Activated CD4-positive, alpha-beta T cell treated with anti-CD3 and anti-CD28 coated beads, Interleukin-2, amount 10 ng/mL, durations not matched to agents 24 days and 14 days (primary cell): ENCODE measurements at regions not wholly inside any gene's neighbourhood (a gene's known extent, or its start where the extent isn't known, plus 50 kb on each side); places are given as distances from the start of the nearest gene placed in this dataset.
"Not testable (repeated sequence)": the region's sequence is repeated elsewhere in the genome, so short reads cannot be mapped to it uniquely, and the experiment has no call there.

Experiments
- DNase-seq: peaks from one replicate; pipeline ENCODE4 v3.0.0; 2022
- H3K27ac Mint-ChIP-seq: one replicate; pipeline ENCODE4 v1.8.0; 2022; ENCODE audit warnings: mild to moderate bottlenecking, mixed read lengths
- H3K27me3 Mint-ChIP-seq: one replicate; pipeline ENCODE4 v1.8.0; 2022; ENCODE audit warnings: mixed read lengths
- H3K36me3 Mint-ChIP-seq: one replicate; pipeline ENCODE4 v1.8.0; 2022; ENCODE audit warnings: low read depth, mild to moderate bottlenecking, mixed read lengths
- H3K4me1 Mint-ChIP-seq: one replicate; pipeline ENCODE4 v1.8.0; 2021; ENCODE audit warnings: mixed read lengths
- H3K4me3 Mint-ChIP-seq: one replicate; pipeline ENCODE4 v1.8.0; 2022; ENCODE audit warnings: mild to moderate bottlenecking, moderate library complexity, mixed read lengths
- H3K9me3 Mint-ChIP-seq: one replicate; pipeline ENCODE4 v1.8.0; 2021; ENCODE audit warnings: mixed read lengths
- intact Hi-C: fragments of 100-400 bp; cut with micrococcal nuclease; formaldehyde crosslinking; loops from one replicate; pipeline ENCODE4 v1.15.1; 2023

GRCh38 chr13:50509167-50509566 is 334.3 kb downstream of the DLEU7 start:
- H3K9me3 Mint-ChIP-seq: peaks cover 4% of the 10 kb centered on the region

GRCh38 chr13:50509771-50510441 is 333.6 kb downstream of the DLEU7 start:
- no peaks in the 10 kb centered on the region for H3K36me3 Mint-ChIP-seq
- H3K4me3 Mint-ChIP-seq: no peak overlapping the region
- no peak for DNase-seq
- H3K27ac Mint-ChIP-seq: no peak overlapping the region
- peaks cover 4% of the 10 kb centered on the region for H3K27me3 Mint-ChIP-seq
- H3K9me3 Mint-ChIP-seq: peaks cover 4% of the 10 kb centered on the region
- no peaks in the 10 kb centered on the region for H3K4me1 Mint-ChIP-seq
- intact Hi-C loops: no loop called here

More at GRCh38 chr13:50509167-50509566, 334.3 kb downstream of the DLEU7 start:
- H3K4me3 Mint-ChIP-seq: no peak overlapping the region
- no peak for DNase-seq
- no peak overlapping the region for H3K27ac Mint-ChIP-seq
- H3K36me3 Mint-ChIP-seq: no peaks in the 10 kb centered on the region
- intact Hi-C loops: no loop called here
- peaks cover 6% of the 10 kb centered on the region for H3K27me3 Mint-ChIP-seq
- H3K4me1 Mint-ChIP-seq: no peaks in the 10 kb centered on the region

DNA sequence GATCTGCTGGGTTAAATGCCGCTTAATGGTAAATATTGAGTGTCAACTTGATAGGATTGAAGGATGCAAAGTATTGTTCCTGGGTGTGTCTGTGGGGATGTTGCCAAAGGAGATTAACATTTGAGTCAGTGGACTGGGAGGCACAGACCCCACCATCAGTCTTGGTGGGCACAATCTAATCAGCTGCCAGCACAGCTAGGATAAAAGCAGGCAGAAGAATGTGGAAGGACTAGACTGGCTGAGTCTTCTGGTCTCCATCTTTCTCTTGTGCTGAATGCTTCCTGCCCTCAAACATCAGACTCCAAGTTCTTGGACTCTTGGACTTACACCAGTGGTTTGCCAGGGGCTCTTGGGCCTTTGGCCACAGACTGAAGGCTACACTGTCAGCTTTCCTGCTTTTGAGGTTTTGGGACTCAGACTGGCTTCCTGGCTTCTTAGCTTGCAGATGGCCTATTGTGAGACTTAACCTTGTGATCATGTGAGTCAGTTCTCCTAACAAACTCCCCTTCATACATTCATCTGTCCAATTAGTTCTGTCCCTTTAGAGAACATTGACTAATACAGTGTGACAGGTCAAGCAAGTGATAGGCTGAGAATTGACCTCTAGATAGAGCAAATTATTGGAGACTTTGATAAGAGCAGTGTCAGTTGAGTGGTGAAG is 332.5 kb downstream of the DLEU7 start:
- DNase-seq, H3K4me3 Mint-ChIP-seq, H3K9me3 Mint-ChIP-seq, H3K4me1 Mint-ChIP-seq, intact Hi-C loops, H3K27ac Mint-ChIP-seq, H3K36me3 Mint-ChIP-seq, H3K27me3 Mint-ChIP-seq: not testable (repeated sequence)

GRCh38 chr13:50511877-50512341 is 331.6 kb downstream of the DLEU7 start:
- no peak overlapping the region for H3K27ac Mint-ChIP-seq
- intact Hi-C loops: no loop called here
- no peaks in the 10 kb centered on the region for H3K36me3 Mint-ChIP-seq
- no peak for DNase-seq
- H3K4me3 Mint-ChIP-seq: no peak overlapping the region
- H3K4me1 Mint-ChIP-seq: no peaks in the 10 kb centered on the region
- H3K27me3 Mint-ChIP-seq: peaks cover 2% of the 10 kb centered on the region
- peaks cover 4% of the 10 kb centered on the region for H3K9me3 Mint-ChIP-seq

GRCh38 chr13:50512474-50513299 is 330.8 kb downstream of the DLEU7 start:
- no peak overlapping the region for H3K27ac Mint-ChIP-seq
- H3K4me3 Mint-ChIP-seq: no peak overlapping the region
- H3K27me3 Mint-ChIP-seq: peaks cover 3% of the 10 kb centered on the region
- DNase-seq: peak; percentile 85
- intact Hi-C loops: no loop called here
- H3K9me3 Mint-ChIP-seq: peaks cover 3% of the 10 kb centered on the region
- no peaks in the 10 kb centered on the region for H3K36me3 Mint-ChIP-seq
- no peaks in the 10 kb centered on the region for H3K4me1 Mint-ChIP-seq

- Mint-ChIP-seq H3K4me1 (no peaks in the 10 kb centered on the region), H3K27ac (no peak overlapping the region), H3K36me3 (no peaks in the 10 kb centered on the region), H3K27me3 (peaks cover 3% of the 10 kb centered on the region), H3K9me3 (no peaks in the 10 kb centered on the region), H3K4me3 (no peak overlapping the region)
- intact Hi-C loops: no loop called here
- no peak for DNase-seq
Observed at GRCh38 chr13:50513300-50513877, 330.1 kb downstream of the DLEU7 start.

DNA sequence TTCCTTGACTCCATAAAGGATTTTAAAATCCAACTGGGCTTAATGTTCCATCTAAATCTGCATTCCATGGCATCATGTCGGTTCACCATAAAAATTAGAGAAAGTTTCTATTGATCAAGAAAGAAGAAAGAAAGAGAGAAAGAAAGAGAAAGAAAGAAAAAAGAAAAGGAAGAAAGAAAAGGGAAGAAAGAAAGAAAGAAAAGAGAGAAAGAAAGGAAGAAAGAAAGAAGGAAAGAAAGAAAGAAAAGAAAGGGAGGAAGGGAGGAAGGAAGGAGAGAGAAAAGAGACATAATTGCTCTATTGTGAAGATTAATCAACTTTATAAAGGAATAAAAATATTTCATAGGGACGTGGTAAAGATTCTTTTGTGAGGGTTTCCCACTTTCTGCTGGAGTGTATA is 329.2 kb downstream of the DLEU7 start:
- Mint-ChIP-seq H3K4me1 (peaks cover 6% of the 10 kb centered on the region), H3K27me3 (peaks cover 3% of the 10 kb centered on the region), H3K27ac (no peak overlapping the region), H3K36me3 (no peaks in the 10 kb centered on the region), H3K9me3 (no peaks in the 10 kb centered on the region), H3K4me3 (no peak overlapping the region)
- intact Hi-C loops: no loop called here
- DNase-seq: no peak

GRCh38 chr13:50518131-50518530 is 325.4 kb downstream of the DLEU7 start:
- Mint-ChIP-seq H3K27me3 (peaks cover 10% of the 10 kb centered on the region), H3K36me3 (no peaks in the 10 kb centered on the region), H3K4me3 (no peak overlapping the region), H3K4me1 (peaks cover 10% of the 10 kb centered on the region), H3K27ac (no peak overlapping the region), H3K9me3 (no peaks in the 10 kb centered on the region)
- intact Hi-C loops: no loop called here
- no peak for DNase-seq

GRCh38 chr13:50518781-50519201 is 324.7 kb downstream of the DLEU7 start:
- Mint-ChIP-seq H3K9me3 (no peaks in the 10 kb centered on the region), H3K36me3 (no peaks in the 10 kb centered on the region), H3K4me3 (no peak overlapping the region), H3K27ac (no peak overlapping the region), H3K27me3 (peaks cover 10% of the 10 kb centered on the region), H3K4me1 (peaks cover 10% of the 10 kb centered on the region)
- DNase-seq: no peak
- intact Hi-C loops: no loop called here

- no peaks in the 10 kb centered on the region for H3K36me3 Mint-ChIP-seq
- H3K4me3 Mint-ChIP-seq: no peak overlapping the region
- no peak for DNase-seq
- no peaks in the 10 kb centered on the region for H3K9me3 Mint-ChIP-seq
- peaks cover 10% of the 10 kb centered on the region for H3K27me3 Mint-ChIP-seq
- intact Hi-C loops: no loop called here
- H3K4me1 Mint-ChIP-seq: peaks cover 10% of the 10 kb centered on the region
- no peak overlapping the region for H3K27ac Mint-ChIP-seq
Observed at GRCh38 chr13:50519866-50520265, 323.6 kb downstream of the DLEU7 start.

DNA sequence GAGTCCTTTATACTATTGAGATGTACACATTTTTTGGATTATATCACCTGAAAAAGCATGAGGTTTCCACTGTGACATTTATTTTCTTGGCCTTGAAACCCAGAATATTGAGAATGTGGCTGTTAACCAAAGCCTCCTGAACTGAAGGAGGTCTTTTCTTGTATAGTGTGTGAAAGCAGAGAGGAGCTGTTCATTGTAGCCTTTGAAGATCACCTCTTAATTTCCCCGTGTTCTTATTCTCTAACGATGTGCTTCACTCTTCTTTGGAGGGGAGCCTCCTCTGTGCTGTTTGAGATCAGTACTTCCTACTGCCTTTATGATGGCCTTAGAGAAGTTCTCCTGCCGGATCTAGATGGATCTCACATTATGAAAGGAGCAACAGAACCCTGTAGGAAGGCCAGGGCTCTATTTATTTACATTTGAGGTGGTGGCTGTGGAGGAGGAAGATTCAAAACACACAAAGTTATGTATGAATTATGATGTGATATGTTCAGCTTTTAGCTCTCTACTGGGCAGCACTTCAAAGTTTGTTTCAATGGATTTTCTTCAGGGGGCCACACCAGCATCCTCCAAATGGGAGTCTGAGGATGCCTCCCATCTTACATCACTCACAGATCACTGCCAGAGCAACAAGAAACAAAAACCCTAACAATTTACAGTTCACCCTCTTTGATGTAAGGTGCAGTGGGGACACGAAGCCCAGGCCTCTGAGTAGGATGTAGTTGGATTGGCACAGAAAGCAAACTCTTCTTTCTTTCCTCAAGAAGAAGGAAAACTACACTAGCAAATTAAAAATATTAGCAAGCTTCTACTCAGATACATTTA is 322.3 kb downstream of the DLEU7 start:
- Mint-ChIP-seq H3K27me3 (peaks cover 10% of the 10 kb centered on the region), H3K27ac (no peak overlapping the region), H3K4me3 (no peak overlapping the region), H3K4me1 (peaks cover 14% of the 10 kb centered on the region), H3K9me3 (no peaks in the 10 kb centered on the region), H3K36me3 (no peaks in the 10 kb centered on the region)
- intact Hi-C loops: no loop called here
- no peak for DNase-seq

DNA sequence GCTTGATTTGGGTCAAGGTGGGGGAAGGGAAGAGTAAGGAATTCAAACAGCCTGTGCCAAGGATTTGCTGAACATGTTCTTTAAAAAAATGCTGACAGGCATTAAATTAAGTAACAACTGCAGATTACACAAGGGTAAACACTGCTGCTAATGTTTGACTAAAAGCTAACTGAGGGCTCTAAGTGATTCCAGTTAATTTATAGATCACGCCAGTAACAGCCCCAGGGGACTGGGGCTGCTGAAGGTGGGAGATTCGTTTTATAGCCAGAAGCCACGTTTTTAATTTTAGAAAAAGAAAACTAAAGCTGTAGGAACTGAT is 321.7 kb downstream of the DLEU7 start:
- no peaks in the 10 kb centered on the region for H3K36me3 Mint-ChIP-seq
- intact Hi-C loops: no loop called here

DNA sequence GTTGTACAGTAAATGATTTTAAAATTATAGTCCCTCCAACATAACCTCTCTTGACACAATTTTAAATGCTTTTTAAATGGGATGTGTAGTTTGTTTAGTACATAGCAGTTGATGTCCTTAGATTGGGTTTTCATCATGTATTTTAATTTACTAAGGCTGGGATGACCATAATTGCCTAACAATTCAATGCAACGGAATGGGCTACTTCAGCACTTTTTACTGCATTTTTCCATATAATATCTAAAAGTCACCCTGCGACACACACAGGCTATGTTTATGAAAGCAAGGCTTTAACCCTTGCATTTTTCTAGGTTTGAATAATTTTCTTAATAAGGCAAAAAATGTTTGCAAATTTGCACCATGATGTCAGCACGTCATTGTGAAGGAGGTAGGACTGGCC is 321.0 kb downstream of the DLEU7 start:
- Mint-ChIP-seq H3K4me1 (peaks cover 22% of the 10 kb centered on the region), H3K36me3 (no peaks in the 10 kb centered on the region), H3K27me3 (peaks cover 9% of the 10 kb centered on the region), H3K9me3 (no peaks in the 10 kb centered on the region), H3K4me3 (no peak overlapping the region), H3K27ac (no peak overlapping the region)
- no peak for DNase-seq
- intact Hi-C loops: no loop called here

More for the DNA sequence above, 321.7 kb downstream of the DLEU7 start:
- H3K27me3 Mint-ChIP-seq: peaks cover 10% of the 10 kb centered on the region
- H3K4me3 Mint-ChIP-seq: no peak overlapping the region
- H3K27ac Mint-ChIP-seq: no peak overlapping the region
- no peak for DNase-seq
- peaks cover 17% of the 10 kb centered on the region for H3K4me1 Mint-ChIP-seq
- no peaks in the 10 kb centered on the region for H3K9me3 Mint-ChIP-seq
